Fibroblast of lung (primary cell): ENCODE measurements at regions not wholly inside any gene's neighbourhood (a gene's known extent, or its start where the extent isn't known, plus 50 kb on each side); places are given as distances from the start of the nearest gene placed in this dataset.

Source experiments
- EZH2 ChIP-seq: IDR thresholded peaks from 2 replicates; pipeline ENCODE4 v1.5.1; 2012; ENCODE audit warnings: low read length, control low read depth, mild to moderate bottlenecking; ENCODE audit errors: missing control alignments
- TF ChIP-seq, protein P1 (sequence below), 2 donors: IDR thresholded peaks in 1 of 2; conservative IDR thresholded peaks in 1 of 2; 1 replicate in 1 of 2; 2 replicates in 1 of 2; pipeline ENCODE4 v1.5.1; 2011 to 2012; ENCODE audit warnings: low read length in 2 of 2, control low read depth in 1 of 2, inconsistent platforms in 1 of 2, low read depth in 1 of 2, mild to moderate bottlenecking in 1 of 2

DNA sequence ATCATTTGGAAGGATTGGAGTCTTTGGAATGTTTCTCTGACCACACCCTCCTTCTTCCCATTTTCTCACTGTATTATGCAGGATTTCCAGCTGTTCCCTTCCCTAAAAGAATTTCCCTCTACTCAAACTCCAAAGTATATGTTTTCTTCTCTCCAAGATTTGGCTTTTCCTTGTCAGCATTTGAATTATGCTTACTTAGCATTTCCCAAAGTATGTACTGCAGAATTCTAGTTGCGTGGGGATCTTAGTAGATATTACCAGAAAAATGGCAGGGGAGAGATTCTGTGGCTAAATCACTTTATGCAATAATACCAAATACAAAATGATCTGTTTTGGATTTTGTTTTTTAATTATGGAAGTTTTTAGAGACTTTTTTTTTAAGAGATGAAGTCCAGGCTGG lies 142.3 kb downstream of the OR4C45 start:
- TF ChIP-seq, protein P1, sequence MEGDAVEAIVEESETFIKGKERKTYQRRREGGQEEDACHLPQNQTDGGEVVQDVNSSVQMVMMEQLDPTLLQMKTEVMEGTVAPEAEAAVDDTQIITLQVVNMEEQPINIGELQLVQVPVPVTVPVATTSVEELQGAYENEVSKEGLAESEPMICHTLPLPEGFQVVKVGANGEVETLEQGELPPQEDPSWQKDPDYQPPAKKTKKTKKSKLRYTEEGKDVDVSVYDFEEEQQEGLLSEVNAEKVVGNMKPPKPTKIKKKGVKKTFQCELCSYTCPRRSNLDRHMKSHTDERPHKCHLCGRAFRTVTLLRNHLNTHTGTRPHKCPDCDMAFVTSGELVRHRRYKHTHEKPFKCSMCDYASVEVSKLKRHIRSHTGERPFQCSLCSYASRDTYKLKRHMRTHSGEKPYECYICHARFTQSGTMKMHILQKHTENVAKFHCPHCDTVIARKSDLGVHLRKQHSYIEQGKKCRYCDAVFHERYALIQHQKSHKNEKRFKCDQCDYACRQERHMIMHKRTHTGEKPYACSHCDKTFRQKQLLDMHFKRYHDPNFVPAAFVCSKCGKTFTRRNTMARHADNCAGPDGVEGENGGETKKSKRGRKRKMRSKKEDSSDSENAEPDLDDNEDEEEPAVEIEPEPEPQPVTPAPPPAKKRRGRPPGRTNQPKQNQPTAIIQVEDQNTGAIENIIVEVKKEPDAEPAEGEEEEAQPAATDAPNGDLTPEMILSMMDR (conservative IDR thresholded peaks at IDR 0.05 in 1 of 2, IDR thresholded peaks at IDR 0.05 in 1 of 2; ENCODE audit: low read depth in 1 of 2, low read length in 2 of 2): no peak
- no peak for TF ChIP-seq EZH2
